WTC11 (cell line): ENCODE measurements at regions not wholly inside any gene's neighbourhood (a gene's known extent, or its start where the extent isn't known, plus 50 kb on each side); places are given as distances from the start of the nearest gene placed in this dataset.

Source experiments
- ATAC-seq: fragments of 200-7000 bp; cut with Tn5 transposase; 2 replicates; pipeline ENCODE4 v1.10.0; 2021; ENCODE audit warnings: mild to moderate bottlenecking, moderate library complexity
- CTCF ChIA-PET: fragments of 300-600 bp; sonication (Branson Sonifier 250); formaldehyde crosslinking; loops from one replicate; lab custom pipeline; 2021; ENCODE audit warnings: antibody characterized with exemption; lab: Charles Lee
- POLR2A ChIA-PET: fragments of 350-600 bp; sonication (Branson Sonifier 250); formaldehyde crosslinking; loops from one replicate; lab custom pipeline; 2021; ENCODE audit warnings: antibody characterized with exemption; lab: Charles Lee
- DNase-seq: peaks from one replicate; pipeline ENCODE4 v3.0.0; 2021; ENCODE audit warnings: low spot score
- H3K27ac Mint-ChIP-seq: 2 replicates; pipeline ENCODE4 v1.8.0; 2021; ENCODE audit warnings: mixed read lengths
- H3K27me3 Mint-ChIP-seq: 2 replicates; pipeline ENCODE4 v1.8.0; 2021; ENCODE audit warnings: low read depth, mild to moderate bottlenecking, moderate library complexity, mixed read lengths
- H3K36me3 Mint-ChIP-seq: 2 replicates; pipeline ENCODE4 v1.8.0; 2021; ENCODE audit warnings: mixed read lengths
- H3K4me1 Mint-ChIP-seq: 2 replicates; pipeline ENCODE4 v1.8.0; 2022; ENCODE audit warnings: mixed read lengths
- H3K4me3 Mint-ChIP-seq: 2 replicates; pipeline ENCODE4 v1.8.0; 2021; ENCODE audit warnings: mild to moderate bottlenecking, moderate library complexity, mixed read lengths
- H3K9me3 Mint-ChIP-seq: 2 replicates; pipeline ENCODE4 v1.8.0; 2021; ENCODE audit warnings: mixed read lengths
- ATF3 ChIP-seq: sonication (generic); formaldehyde crosslinking; conservative IDR thresholded peaks from 2 replicates; pipeline ENCODE4 v1.8.1; 2022; ENCODE audit warnings: mild to moderate bottlenecking, missing genetic modification reagents
- ATF6 ChIP-seq: sonication (generic); formaldehyde crosslinking; IDR thresholded peaks from 2 replicates; pipeline ENCODE4 v1.8.1; 2023; ENCODE audit warnings: mild to moderate bottlenecking, missing genetic modification reagents
- CBFB ChIP-seq: sonication (generic); formaldehyde crosslinking; IDR thresholded peaks from 2 replicates; pipeline ENCODE4 v1.8.1; 2022; ENCODE audit warnings: mild to moderate bottlenecking, low read depth, missing genetic modification reagents
- ETV6 ChIP-seq: sonication (generic); formaldehyde crosslinking; IDR thresholded peaks from 2 replicates; pipeline ENCODE4 v1.8.1; 2022; ENCODE audit warnings: mild to moderate bottlenecking, missing genetic modification reagents
- HMGA2 ChIP-seq: fragments of 250-450 bp; sonication (Bioruptor Pico); IDR thresholded peaks from 2 replicates; pipeline ENCODE4 v1.4.0; 2021; ENCODE audit warnings: mild to moderate bottlenecking, moderate library complexity
- HMGXB4 ChIP-seq: sonication (generic); formaldehyde crosslinking; IDR thresholded peaks from 2 replicates; pipeline ENCODE4 v1.8.1; 2023; ENCODE audit warnings: mild to moderate bottlenecking, moderate library complexity, missing genetic modification reagents
- IRF1 ChIP-seq: sonication (generic); formaldehyde crosslinking; IDR thresholded peaks from 2 replicates; pipeline ENCODE4 v1.8.0; 2023; ENCODE audit warnings: missing genetic modification reagents
- JUN ChIP-seq: sonication (generic); formaldehyde crosslinking; IDR thresholded peaks from 2 replicates; pipeline ENCODE4 v1.8.0; 2023; ENCODE audit warnings: mild to moderate bottlenecking, missing genetic modification reagents
- MXD4 ChIP-seq: fragments of 250-450 bp; sonication (Bioruptor Pico); IDR thresholded peaks from 2 replicates; pipeline ENCODE4 v1.8.0; 2021; ENCODE audit warnings: mild to moderate bottlenecking, moderate library complexity, borderline replicate concordance
- MYBL2 ChIP-seq: sonication (generic); formaldehyde crosslinking; IDR thresholded peaks from 2 replicates; pipeline ENCODE4 v1.8.1; 2023; ENCODE audit warnings: mild to moderate bottlenecking, moderate library complexity, missing genetic modification reagents
- NR1H2 ChIP-seq: sonication (generic); formaldehyde crosslinking; IDR thresholded peaks from 2 replicates; pipeline ENCODE4 v1.9.0; 2021; ENCODE audit warnings: mild to moderate bottlenecking, moderate library complexity, missing genetic modification reagents
- RELA ChIP-seq: sonication (generic); formaldehyde crosslinking; IDR thresholded peaks from 2 replicates; pipeline ENCODE4 v1.8.1; 2022; ENCODE audit warnings: missing genetic modification reagents, mild to moderate bottlenecking, borderline replicate concordance
- TEAD4 ChIP-seq: sonication (generic); formaldehyde crosslinking; IDR thresholded peaks from 2 replicates; pipeline ENCODE4 v1.8.0; 2022; ENCODE audit warnings: mild to moderate bottlenecking, missing genetic modification reagents
- TP53 ChIP-seq: sonication (generic); formaldehyde crosslinking; IDR thresholded peaks from 2 replicates; pipeline ENCODE4 v1.8.1; 2023; ENCODE audit warnings: mild to moderate bottlenecking, missing genetic modification reagents
- USF2 ChIP-seq: sonication (generic); formaldehyde crosslinking; IDR thresholded peaks from 2 replicates; pipeline ENCODE4 v1.8.1; 2023; ENCODE audit warnings: mild to moderate bottlenecking, missing genetic modification reagents, moderate library complexity
- ZBTB21 ChIP-seq: sonication (generic); formaldehyde crosslinking; IDR thresholded peaks from 2 replicates; pipeline ENCODE4 v1.8.1; 2023; ENCODE audit warnings: mild to moderate bottlenecking, missing genetic modification reagents, borderline replicate concordance
- ZBTB43 ChIP-seq: sonication (generic); formaldehyde crosslinking; IDR thresholded peaks from 2 replicates; pipeline ENCODE4 v1.8.1; 2023; ENCODE audit warnings: mild to moderate bottlenecking, missing genetic modification reagents
- ZNF281 ChIP-seq: sonication (generic); formaldehyde crosslinking; IDR thresholded peaks from 2 replicates; pipeline ENCODE4 v1.8.0; 2023; ENCODE audit warnings: mild to moderate bottlenecking, missing genetic modification reagents

GRCh38 chr2:221911321-221911720 lies 339.2 kb upstream of the EPHA4 start:
- ATAC-seq (no peak), DNase-seq (no peak)
- TF ChIP-seq MXD4 (CRISPR knock-in tag) (no peak), ATF3 (CRISPR knock-in tag) (no peak), CBFB (CRISPR knock-in tag) (no peak), USF2 (CRISPR knock-in tag) (no peak), ZBTB43 (CRISPR knock-in tag) (no peak)
- Mint-ChIP-seq H3K36me3 (peaks cover 4% of the 10 kb centered on the region; the same call in 1 of the 2 replicates), H3K4me3 (no peak overlapping the region), H3K9me3 (peaks cover 11% of the 10 kb centered on the region), H3K27me3 (no peaks in the 10 kb centered on the region; the same call in 1 of the 2 replicates), H3K4me1 (peaks cover 36% of the 10 kb centered on the region), H3K27ac (no peak overlapping the region)
- CTCF ChIA-PET, result no interaction called here
- POLR2A ChIA-PET, result no interaction called here

- TF ChIP-seq MYBL2 (CRISPR knock-in tag) (no peak), CBFB (CRISPR knock-in tag) (no peak), ATF3 (CRISPR knock-in tag) (no peak), TEAD4 (CRISPR knock-in tag) (no peak), ETV6 (CRISPR knock-in tag) (no peak), JUN (CRISPR knock-in tag) (no peak), MXD4 (CRISPR knock-in tag) (no peak), HMGA2 (CRISPR knock-in tag) (no peak), RELA (CRISPR knock-in tag) (no peak), TP53 (CRISPR knock-in tag) (no peak), ATF6 (CRISPR knock-in tag) (no peak), ZBTB21 (CRISPR knock-in tag) (no peak), ZNF281 (CRISPR knock-in tag) (no peak), IRF1 (CRISPR knock-in tag) (no peak), NR1H2 (CRISPR knock-in tag) (no peak), HMGXB4 (CRISPR knock-in tag) (no peak)
- H3K4me3 Mint-ChIP-seq, result no peak overlapping the region
- ChIA-PET CTCF (no interaction called here), POLR2A (no interaction called here)
- H3K27ac Mint-ChIP-seq, result no peak overlapping the region
- peaks cover 3% of the 10 kb centered on the region; the same call in 1 of the 2 replicates for H3K36me3 Mint-ChIP-seq
- H3K9me3 Mint-ChIP-seq, result peaks cover 6% of the 10 kb centered on the region
- peaks cover 18% of the 10 kb centered on the region for H3K4me1 Mint-ChIP-seq
- ATAC-seq (no peak; the same call in 1 of the 2 replicates), DNase-seq (no peak)
- no peaks in the 10 kb centered on the region; the same call in 1 of the 2 replicates for H3K27me3 Mint-ChIP-seq
These were observed 336.4 kb upstream of the EPHA4 start for GRCh38 chr2:221908518-221908917.
